WTC11 (cell line): ENCODE measurements at regions not wholly inside any gene's neighbourhood (a gene's known extent, or its start where the extent isn't known, plus 50 kb on each side); places are given as distances from the start of the nearest gene placed in this dataset.

Experiments used
- CREM ChIP-seq: sonication (generic); formaldehyde crosslinking; IDR thresholded peaks from 2 replicates; pipeline ENCODE4 v1.8.1; 2022; ENCODE audit warnings: mild to moderate bottlenecking, missing genetic modification reagents, moderate library complexity
- KAT7 ChIP-seq: sonication (generic); formaldehyde crosslinking; IDR thresholded peaks from 2 replicates; pipeline ENCODE4 v1.8.1; 2023; ENCODE audit warnings: missing genetic modification reagents, mild to moderate bottlenecking, borderline replicate concordance
- NFE2L1 ChIP-seq: sonication (generic); formaldehyde crosslinking; IDR thresholded peaks from 2 replicates; pipeline ENCODE4 v1.8.1; 2023; ENCODE audit warnings: missing genetic modification reagents
- USF1 ChIP-seq: sonication (generic); formaldehyde crosslinking; IDR thresholded peaks from 2 replicates; pipeline ENCODE4 v1.8.0; 2022; ENCODE audit warnings: mild to moderate bottlenecking, missing genetic modification reagents
- ZNF281 ChIP-seq: sonication (generic); formaldehyde crosslinking; IDR thresholded peaks from 2 replicates; pipeline ENCODE4 v1.8.0; 2023; ENCODE audit warnings: mild to moderate bottlenecking, missing genetic modification reagents
- TF ChIP-seq, protein P1 (sequence below): fragments of 200-600 bp; IDR thresholded peaks from 2 replicates; pipeline ENCODE4 v1.8.0; 2022; ENCODE audit warnings: antibody characterized with exemption
- TF ChIP-seq, protein P2 (sequence below): sonication (generic); formaldehyde crosslinking; IDR thresholded peaks from 2 replicates; pipeline ENCODE4 v1.8.1; 2023; ENCODE audit warnings: mild to moderate bottlenecking, moderate library complexity, missing genetic modification reagents

DNA sequence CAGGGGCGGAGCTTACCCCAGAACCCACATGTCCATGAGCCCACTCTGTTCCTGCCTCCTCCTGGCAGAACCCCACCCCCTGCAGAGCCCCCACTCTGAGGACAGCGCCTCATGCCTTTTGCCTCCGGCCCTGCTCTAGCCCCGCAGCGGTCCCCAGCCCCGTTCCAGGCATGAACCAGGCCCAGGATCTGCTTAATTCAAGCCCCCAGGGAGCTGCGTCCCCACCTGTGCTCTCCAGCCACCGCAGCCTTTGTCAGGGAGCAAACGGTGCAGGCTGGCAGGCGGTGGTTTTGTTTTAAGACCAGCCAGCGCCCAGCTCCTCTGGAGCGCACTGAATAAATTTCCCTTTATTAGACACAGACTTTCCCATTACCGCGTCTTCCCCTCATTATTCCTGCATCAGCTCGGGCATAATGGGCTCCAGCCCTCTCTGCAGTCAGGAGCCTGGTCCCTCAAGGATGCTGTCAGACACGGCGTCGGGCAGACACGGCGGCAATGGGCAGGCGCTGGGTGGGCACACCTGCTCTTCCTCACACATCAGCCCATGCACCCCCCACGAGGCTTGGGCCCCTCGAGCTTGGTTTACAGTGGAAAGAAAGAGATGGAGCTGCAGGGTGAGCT, 137.6 kb downstream of the OLFM1 start:
- no peak for TF ChIP-seq USF1 (CRISPR knock-in tag)
- TF ChIP-seq, protein P1, sequence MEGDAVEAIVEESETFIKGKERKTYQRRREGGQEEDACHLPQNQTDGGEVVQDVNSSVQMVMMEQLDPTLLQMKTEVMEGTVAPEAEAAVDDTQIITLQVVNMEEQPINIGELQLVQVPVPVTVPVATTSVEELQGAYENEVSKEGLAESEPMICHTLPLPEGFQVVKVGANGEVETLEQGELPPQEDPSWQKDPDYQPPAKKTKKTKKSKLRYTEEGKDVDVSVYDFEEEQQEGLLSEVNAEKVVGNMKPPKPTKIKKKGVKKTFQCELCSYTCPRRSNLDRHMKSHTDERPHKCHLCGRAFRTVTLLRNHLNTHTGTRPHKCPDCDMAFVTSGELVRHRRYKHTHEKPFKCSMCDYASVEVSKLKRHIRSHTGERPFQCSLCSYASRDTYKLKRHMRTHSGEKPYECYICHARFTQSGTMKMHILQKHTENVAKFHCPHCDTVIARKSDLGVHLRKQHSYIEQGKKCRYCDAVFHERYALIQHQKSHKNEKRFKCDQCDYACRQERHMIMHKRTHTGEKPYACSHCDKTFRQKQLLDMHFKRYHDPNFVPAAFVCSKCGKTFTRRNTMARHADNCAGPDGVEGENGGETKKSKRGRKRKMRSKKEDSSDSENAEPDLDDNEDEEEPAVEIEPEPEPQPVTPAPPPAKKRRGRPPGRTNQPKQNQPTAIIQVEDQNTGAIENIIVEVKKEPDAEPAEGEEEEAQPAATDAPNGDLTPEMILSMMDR = no peak
- no peak for TF ChIP-seq ZNF281
- TF ChIP-seq KAT7 (CRISPR knock-in tag) = no peak
- TF ChIP-seq, protein P2, sequence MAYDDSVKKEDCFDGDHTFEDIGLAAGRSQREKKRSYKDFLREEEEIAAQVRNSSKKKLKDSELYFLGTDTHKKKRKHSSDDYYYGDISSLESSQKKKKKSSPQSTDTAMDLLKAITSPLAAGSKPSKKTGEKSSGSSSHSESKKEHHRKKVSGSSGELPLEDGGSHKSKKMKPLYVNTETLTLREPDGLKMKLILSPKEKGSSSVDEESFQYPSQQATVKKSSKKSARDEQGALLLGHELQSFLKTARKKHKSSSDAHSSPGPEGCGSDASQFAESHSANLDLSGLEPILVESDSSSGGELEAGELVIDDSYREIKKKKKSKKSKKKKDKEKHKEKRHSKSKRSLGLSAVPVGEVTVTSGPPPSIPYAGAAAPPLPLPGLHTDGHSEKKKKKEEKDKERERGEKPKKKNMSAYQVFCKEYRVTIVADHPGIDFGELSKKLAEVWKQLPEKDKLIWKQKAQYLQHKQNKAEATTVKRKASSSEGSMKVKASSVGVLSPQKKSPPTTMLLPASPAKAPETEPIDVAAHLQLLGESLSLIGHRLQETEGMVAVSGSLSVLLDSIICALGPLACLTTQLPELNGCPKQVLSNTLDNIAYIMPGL (CRISPR knock-in tag) = no peak
- no peak for TF ChIP-seq NFE2L1 (CRISPR knock-in tag)
- no peak for TF ChIP-seq CREM (CRISPR knock-in tag)
